ENCODE measurements at regions not wholly inside any gene's neighbourhood (a gene's known extent, or its start where the extent isn't known, plus 50 kb on each side); places are given as distances from the start of the nearest gene placed in this dataset.

DNA sequence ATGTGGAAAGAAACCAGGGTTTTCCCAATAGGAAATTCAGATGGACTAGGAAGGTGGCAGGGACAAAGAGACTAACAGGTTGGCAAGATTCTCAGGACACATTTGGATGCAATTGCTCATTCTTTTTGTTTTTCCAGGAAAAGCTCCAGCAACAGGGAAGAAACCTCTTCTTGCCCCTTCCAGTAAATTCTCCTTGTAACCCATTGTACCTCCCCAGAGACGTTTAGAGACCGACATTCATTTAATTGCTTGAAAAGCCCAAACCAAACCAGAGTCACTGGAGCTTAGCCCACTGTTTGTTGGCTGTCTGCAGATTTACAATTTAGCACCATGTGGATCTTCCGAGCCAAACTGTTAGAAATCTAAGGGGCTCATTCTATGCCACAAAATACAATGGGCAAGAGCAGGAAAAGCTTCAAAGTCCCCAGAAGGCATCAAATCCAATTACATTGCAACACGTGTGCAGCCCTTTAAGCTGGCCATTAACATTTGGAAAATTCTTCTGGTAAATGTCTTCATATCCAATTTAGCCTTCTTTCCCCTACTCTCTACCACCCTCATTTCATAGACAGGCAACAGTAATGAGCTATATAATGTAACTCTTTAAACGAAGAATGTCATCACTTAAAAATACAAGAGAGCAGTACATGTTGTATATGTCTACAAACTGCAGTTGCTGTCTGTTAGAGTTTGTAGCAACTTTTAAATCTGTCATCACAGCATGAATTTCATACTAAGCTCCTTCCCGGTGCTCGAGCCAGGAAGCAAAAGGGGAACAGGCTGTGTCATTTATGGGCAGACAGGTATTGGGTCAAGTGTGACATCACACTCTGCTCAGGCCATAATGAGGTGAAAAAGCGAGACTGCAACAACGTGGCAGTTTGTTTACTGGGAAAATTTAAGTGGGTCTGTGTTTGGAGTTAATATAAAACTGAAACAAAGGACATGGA lies 235.6 kb upstream of the HNRNPA3 start:
- H3K27me3 ChIP-seq (ENCODE audit: control insufficient read depth in 1 of 2, insufficient read depth in 2 of 2, low read length in 2 of 2) = peaks cover 0 to 4% of the 10 kb centered on the region in 2 donors
- H3K4me3 ChIP-seq (ENCODE audit: low read depth in 1 of 2, low read length in 2 of 2) = no peak overlapping the region
- H3K36me3 ChIP-seq (ENCODE audit: control insufficient read depth in 1 of 2, insufficient read depth in 2 of 2, low read length in 2 of 2) = no peaks in the 10 kb centered on the region
- no peaks in the 10 kb centered on the region for H3K9me3 ChIP-seq (ENCODE audit: control insufficient read depth in 1 of 2, low read length in 2 of 2)
- no peaks in the 10 kb centered on the region for H3K4me1 ChIP-seq (ENCODE audit: control insufficient read depth in 1 of 2, insufficient read depth in 2 of 2, low read length in 2 of 2)
- H3K27ac ChIP-seq (ENCODE audit: low read depth, low read length) = no peak overlapping the region
- H3K9ac ChIP-seq (ENCODE audit: low read depth in 1 of 2, low read length in 2 of 2) = no peak overlapping the region

DNA sequence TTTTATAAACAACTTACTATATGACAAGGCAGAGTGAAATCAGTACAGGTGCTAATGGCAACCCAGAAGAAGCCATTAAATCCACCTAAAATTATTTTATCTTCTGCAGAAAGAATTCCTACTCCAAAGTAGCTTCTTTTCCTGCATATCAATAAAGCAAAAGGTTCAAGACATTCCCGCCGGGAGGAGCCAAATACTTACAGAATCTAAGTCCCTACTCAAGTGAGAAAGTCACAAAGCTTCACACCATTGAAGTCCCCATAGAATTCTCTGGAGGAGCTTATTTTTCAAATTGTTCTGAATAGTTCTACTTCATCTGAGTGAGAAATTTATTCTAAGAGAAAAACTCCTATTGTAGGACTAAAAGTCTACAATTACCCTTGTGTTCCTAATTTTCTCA lies 233.7 kb upstream of the HNRNPA3 start:
- no peaks in the 10 kb centered on the region for H3K4me1 ChIP-seq (ENCODE audit: control insufficient read depth in 1 of 2, insufficient read depth in 2 of 2, low read length in 2 of 2)
- no peaks in the 10 kb centered on the region for H3K27me3 ChIP-seq (ENCODE audit: control insufficient read depth in 1 of 2, insufficient read depth in 2 of 2, low read length in 2 of 2)
- no peaks in the 10 kb centered on the region for H3K36me3 ChIP-seq (ENCODE audit: control insufficient read depth in 1 of 2, insufficient read depth in 2 of 2, low read length in 2 of 2)
- no peak overlapping the region for H3K9ac ChIP-seq (ENCODE audit: low read depth in 1 of 2, low read length in 2 of 2)
- H3K9me3 ChIP-seq (ENCODE audit: control insufficient read depth in 1 of 2, low read length in 2 of 2) = no peaks in the 10 kb centered on the region
- no peak overlapping the region for H3K4me3 ChIP-seq (ENCODE audit: low read depth in 1 of 2, low read length in 2 of 2)
- no peak overlapping the region for H3K27ac ChIP-seq (ENCODE audit: low read depth, low read length)

DNA sequence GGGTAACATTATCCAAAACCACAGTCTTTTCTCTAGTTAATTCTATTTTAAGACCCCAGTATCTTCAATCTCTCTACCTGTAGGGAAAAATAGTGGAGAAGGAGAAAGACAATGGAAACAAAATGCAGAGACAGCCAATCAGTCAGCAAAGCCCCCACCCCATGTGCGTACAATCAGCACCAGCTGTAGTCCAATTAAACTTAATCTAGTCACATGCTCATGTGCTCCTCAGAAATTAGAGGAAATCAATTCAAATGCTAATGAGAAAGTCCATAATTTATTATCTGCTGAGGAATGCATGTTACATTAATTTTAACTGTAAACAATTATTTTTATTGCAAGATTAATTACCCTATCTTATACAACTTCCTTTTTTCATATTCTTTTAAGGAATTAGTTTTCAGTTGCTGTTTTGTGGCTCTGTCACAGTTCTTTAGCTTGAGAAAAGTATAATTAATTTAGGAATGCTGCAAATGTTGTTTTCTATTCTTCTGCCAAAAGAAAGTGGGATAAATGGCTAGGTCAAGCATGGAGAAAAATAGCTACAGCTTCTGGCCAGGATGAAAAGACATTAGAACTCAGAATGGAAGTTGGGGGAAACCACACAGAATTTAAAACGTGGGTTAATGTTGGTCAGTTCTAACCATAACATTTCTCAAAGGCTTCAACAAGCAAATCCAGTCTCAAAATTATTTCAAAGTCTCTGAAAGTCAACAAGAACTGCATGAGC lies 232.4 kb upstream of the HNRNPA3 start:
- Histone ChIP-seq H3K4me1 (ENCODE audit: control insufficient read depth in 1 of 2, insufficient read depth in 2 of 2, low read length in 2 of 2) (no peaks in the 10 kb centered on the region), H3K9ac (ENCODE audit: low read depth in 1 of 2, low read length in 2 of 2) (no peak overlapping the region), H3K27ac (ENCODE audit: low read depth, low read length) (no peak overlapping the region), H3K4me3 (ENCODE audit: low read depth in 1 of 2, low read length in 2 of 2) (no peak overlapping the region), H3K36me3 (ENCODE audit: control insufficient read depth in 1 of 2, insufficient read depth in 2 of 2, low read length in 2 of 2) (no peaks in the 10 kb centered on the region), H3K27me3 (ENCODE audit: control insufficient read depth in 1 of 2, insufficient read depth in 2 of 2, low read length in 2 of 2) (no peaks in the 10 kb centered on the region), H3K9me3 (ENCODE audit: control insufficient read depth in 1 of 2, low read length in 2 of 2) (no peaks in the 10 kb centered on the region)

DNA sequence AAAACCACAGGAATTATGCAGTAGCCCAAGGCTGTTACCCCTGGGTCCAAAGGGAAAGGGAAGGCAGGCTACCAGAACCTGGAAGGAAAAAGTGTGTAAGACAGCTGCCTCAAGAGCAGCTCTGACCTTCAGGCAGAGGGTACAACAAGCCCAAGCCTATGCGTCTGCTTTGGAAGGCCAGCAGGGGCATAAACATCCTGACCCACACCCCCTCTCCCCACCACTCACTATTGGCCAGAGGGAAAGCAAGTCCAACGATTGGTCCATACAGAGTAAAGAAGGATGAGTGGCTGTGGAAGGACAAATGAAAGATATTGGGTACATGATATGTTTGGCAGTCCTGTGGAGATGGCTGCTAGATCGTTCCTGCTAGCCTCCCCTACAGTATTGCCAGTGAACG lies 227.6 kb upstream of the HNRNPA3 start:
- Histone ChIP-seq H3K27ac (ENCODE audit: low read depth, low read length) (no peak overlapping the region), H3K27me3 (ENCODE audit: control insufficient read depth in 1 of 2, insufficient read depth in 2 of 2, low read length in 2 of 2) (peaks cover 0 to 14% of the 10 kb centered on the region in 2 donors), H3K9me3 (ENCODE audit: control insufficient read depth in 1 of 2, low read length in 2 of 2) (no peaks in the 10 kb centered on the region), H3K4me1 (ENCODE audit: control insufficient read depth in 1 of 2, insufficient read depth in 2 of 2, low read length in 2 of 2) (no peaks in the 10 kb centered on the region), H3K36me3 (ENCODE audit: control insufficient read depth in 1 of 2, insufficient read depth in 2 of 2, low read length in 2 of 2) (no peaks in the 10 kb centered on the region), H3K9ac (ENCODE audit: low read depth in 1 of 2, low read length in 2 of 2) (no peak overlapping the region), H3K4me3 (ENCODE audit: low read depth in 1 of 2, low read length in 2 of 2) (no peak overlapping the region)

DNA sequence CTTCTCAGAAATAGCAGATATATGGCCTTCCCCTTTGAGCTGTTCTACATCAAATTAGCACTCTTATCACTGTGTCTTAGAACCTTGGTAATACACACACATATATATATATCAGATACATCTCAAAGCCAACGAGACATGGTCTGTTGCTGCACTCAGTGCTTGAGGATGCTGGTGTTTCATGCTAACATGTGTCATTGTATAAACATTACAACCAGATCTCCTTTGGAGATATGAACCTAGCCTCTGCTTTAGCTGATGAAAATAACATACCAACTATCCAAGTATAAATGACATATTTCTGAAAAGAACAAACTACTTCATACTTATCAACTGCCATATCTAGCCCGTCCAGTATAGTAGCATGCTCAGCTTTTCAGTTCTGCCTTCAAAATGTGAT lies 226.7 kb upstream of the HNRNPA3 start:
- no peak overlapping the region for H3K27ac ChIP-seq (ENCODE audit: low read depth, low read length)
- H3K4me3 ChIP-seq (ENCODE audit: low read depth in 1 of 2, low read length in 2 of 2) = no peak overlapping the region
- H3K9me3 ChIP-seq (ENCODE audit: control insufficient read depth in 1 of 2, low read length in 2 of 2) = no peaks in the 10 kb centered on the region
- no peak overlapping the region for H3K9ac ChIP-seq (ENCODE audit: low read depth in 1 of 2, low read length in 2 of 2)
- peaks cover 0 to 14% of the 10 kb centered on the region in 2 donors for H3K27me3 ChIP-seq (ENCODE audit: control insufficient read depth in 1 of 2, insufficient read depth in 2 of 2, low read length in 2 of 2)
- no peaks in the 10 kb centered on the region for H3K36me3 ChIP-seq (ENCODE audit: control insufficient read depth in 1 of 2, insufficient read depth in 2 of 2, low read length in 2 of 2)
- no peaks in the 10 kb centered on the region for H3K4me1 ChIP-seq (ENCODE audit: control insufficient read depth in 1 of 2, insufficient read depth in 2 of 2, low read length in 2 of 2)

DNA sequence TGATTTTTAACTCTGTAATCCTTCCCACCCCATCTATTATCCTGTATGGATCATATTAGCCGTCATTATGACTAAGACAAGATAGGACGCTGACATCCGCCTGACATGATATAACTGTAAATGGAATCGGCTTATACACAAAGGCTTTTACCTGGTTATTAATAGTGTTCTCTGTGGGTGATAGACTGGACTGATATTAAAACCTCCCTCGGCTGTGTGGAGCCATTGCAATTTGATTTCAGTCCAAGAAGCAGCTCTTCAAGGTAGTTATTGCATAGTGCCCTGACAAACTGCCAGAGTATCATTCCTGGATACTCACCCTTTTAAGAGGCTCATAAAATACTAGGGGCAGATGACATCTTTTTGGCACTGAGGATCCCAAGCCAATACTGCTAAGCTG lies 226.1 kb upstream of the HNRNPA3 start:
- Histone ChIP-seq H3K9ac (ENCODE audit: low read depth in 1 of 2, low read length in 2 of 2) (no peak overlapping the region), H3K27ac (ENCODE audit: low read depth, low read length) (no peak overlapping the region), H3K27me3 (ENCODE audit: control insufficient read depth in 1 of 2, insufficient read depth in 2 of 2, low read length in 2 of 2) (peaks cover 0 to 14% of the 10 kb centered on the region in 2 donors), H3K4me3 (ENCODE audit: low read depth in 1 of 2, low read length in 2 of 2) (no peak overlapping the region), H3K9me3 (ENCODE audit: control insufficient read depth in 1 of 2, low read length in 2 of 2) (no peaks in the 10 kb centered on the region), H3K36me3 (ENCODE audit: control insufficient read depth in 1 of 2, insufficient read depth in 2 of 2, low read length in 2 of 2) (no peaks in the 10 kb centered on the region), H3K4me1 (ENCODE audit: control insufficient read depth in 1 of 2, insufficient read depth in 2 of 2, low read length in 2 of 2) (no peaks in the 10 kb centered on the region)

DNA sequence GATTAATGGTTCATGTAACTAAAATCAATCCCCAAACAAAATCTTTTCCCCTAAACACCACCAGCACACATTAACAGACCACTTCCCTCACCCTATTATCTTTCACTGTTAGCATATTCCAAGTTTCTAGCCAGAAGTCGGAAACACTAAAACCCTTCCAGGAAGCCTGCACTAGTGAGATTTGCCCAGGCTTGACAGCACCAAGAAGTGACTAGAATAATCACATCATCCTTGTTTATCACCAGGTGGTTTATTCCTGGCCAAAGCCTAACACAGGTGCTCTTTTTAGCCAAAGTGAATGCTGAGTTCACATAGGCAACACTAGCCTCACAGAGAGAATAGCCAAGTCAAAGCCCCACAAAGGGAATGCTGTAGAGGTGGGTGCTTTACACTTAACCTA lies 221.2 kb upstream of the HNRNPA3 start:
- no peaks in the 10 kb centered on the region for H3K9me3 ChIP-seq (ENCODE audit: control insufficient read depth in 1 of 2, low read length in 2 of 2)
- no peak overlapping the region for H3K27ac ChIP-seq (ENCODE audit: low read depth, low read length)
- H3K9ac ChIP-seq (ENCODE audit: low read depth in 1 of 2, low read length in 2 of 2) = no peak overlapping the region
- peaks cover 0 to 6% of the 10 kb centered on the region in 2 donors for H3K4me1 ChIP-seq (ENCODE audit: control insufficient read depth in 1 of 2, insufficient read depth in 2 of 2, low read length in 2 of 2)
- H3K27me3 ChIP-seq (ENCODE audit: control insufficient read depth in 1 of 2, insufficient read depth in 2 of 2, low read length in 2 of 2) = peaks cover 0 to 8% of the 10 kb centered on the region in 2 donors
- H3K4me3 ChIP-seq (ENCODE audit: low read depth in 1 of 2, low read length in 2 of 2) = no peak overlapping the region
- H3K36me3 ChIP-seq (ENCODE audit: control insufficient read depth in 1 of 2, insufficient read depth in 2 of 2, low read length in 2 of 2) = no peaks in the 10 kb centered on the region

DNA sequence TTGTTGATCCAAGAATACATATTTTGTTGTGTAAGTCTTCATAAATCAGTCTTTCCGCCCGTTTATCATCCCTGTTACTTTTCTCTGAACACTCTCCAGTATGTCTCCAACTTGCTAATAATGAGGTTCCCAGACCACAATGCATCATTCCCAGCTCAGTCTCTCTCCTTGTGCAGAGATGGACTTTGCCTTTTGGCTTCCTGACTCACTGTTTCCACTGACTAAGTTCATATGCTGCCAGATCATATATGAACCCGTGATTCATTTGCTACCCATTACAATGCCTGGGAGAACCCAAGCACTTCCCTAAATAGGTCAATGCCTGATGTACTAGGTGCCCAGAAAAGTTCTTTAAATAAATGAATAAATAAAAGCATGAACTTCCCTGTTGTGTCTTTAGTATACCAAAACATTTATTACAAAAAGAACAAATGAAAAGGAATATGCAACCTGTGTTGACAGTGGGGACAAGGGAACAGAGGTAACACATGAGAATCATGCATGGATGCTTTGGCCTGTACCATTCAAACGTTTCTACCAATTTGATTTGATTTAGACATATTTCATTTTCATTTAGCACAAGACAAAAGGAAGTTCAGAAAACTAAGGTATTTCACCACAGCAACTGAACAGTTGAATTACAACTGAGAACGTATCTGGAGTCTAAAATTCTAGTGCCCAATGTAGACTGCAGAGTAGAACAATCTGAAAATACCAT lies 215.4 kb upstream of the HNRNPA3 start:
- Histone ChIP-seq H3K27me3 (ENCODE audit: control insufficient read depth in 1 of 2, insufficient read depth in 2 of 2, low read length in 2 of 2) (no peaks in the 10 kb centered on the region), H3K36me3 (ENCODE audit: control insufficient read depth in 1 of 2, insufficient read depth in 2 of 2, low read length in 2 of 2) (no peaks in the 10 kb centered on the region), H3K9me3 (ENCODE audit: control insufficient read depth in 1 of 2, low read length in 2 of 2) (no peaks in the 10 kb centered on the region), H3K4me3 (ENCODE audit: low read depth in 1 of 2, low read length in 2 of 2) (no peak overlapping the region), H3K27ac (ENCODE audit: low read depth, low read length) (no peak overlapping the region), H3K9ac (ENCODE audit: low read depth in 1 of 2, low read length in 2 of 2) (no peak overlapping the region), H3K4me1 (ENCODE audit: control insufficient read depth in 1 of 2, insufficient read depth in 2 of 2, low read length in 2 of 2) (peaks cover 12 to 22% of the 10 kb centered on the region in 2 donors)

DNA sequence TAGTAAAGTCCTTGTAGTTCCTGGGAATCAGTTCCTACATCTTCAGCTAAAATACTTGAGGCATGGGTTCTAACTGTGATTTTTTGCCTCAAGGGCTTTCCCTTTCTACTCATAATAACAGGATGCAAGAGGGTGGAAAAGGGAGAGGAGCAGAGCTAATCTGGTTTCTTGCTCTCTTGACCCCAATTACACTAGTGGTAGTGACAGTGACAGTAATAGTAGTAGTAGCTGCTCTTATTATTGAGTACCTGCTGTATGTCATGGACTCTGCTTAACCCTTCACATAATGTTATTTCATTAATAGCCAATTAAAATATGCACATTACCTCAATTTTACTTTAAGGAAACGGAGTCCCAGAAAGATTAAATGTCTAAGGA lies 214.8 kb upstream of the HNRNPA3 start:
- H3K9ac ChIP-seq (ENCODE audit: low read depth in 1 of 2, low read length in 2 of 2) = no peak overlapping the region
- no peaks in the 10 kb centered on the region for H3K9me3 ChIP-seq (ENCODE audit: control insufficient read depth in 1 of 2, low read length in 2 of 2)
- no peak overlapping the region for H3K4me3 ChIP-seq (ENCODE audit: low read depth in 1 of 2, low read length in 2 of 2)
- H3K27me3 ChIP-seq (ENCODE audit: control insufficient read depth in 1 of 2, insufficient read depth in 2 of 2, low read length in 2 of 2) = no peaks in the 10 kb centered on the region
- no peaks in the 10 kb centered on the region for H3K36me3 ChIP-seq (ENCODE audit: control insufficient read depth in 1 of 2, insufficient read depth in 2 of 2, low read length in 2 of 2)
- no peak overlapping the region for H3K27ac ChIP-seq (ENCODE audit: low read depth, low read length)
- H3K4me1 ChIP-seq (ENCODE audit: control insufficient read depth in 1 of 2, insufficient read depth in 2 of 2, low read length in 2 of 2) = peaks cover 12 to 22% of the 10 kb centered on the region in 2 donors

DNA sequence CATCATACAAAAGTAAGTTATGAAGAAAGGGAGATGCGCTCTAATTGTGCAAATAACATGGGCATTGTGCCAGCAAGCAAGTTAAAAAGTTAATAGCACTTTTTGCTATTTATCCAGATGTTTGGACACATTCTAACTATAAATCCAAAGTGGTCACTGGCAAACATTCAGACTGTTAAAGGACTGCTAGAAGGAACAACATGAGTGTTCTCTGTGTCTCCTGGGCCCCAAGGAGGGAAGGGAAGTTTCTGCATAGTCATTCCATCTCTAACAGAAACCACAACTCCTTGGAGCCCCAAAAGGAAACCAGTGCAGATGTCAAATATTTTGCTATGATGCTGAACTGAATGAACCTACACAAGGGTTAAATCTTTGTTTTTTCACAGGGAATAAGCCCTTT lies 213.3 kb upstream of the HNRNPA3 start:
- Histone ChIP-seq H3K4me1 (ENCODE audit: control insufficient read depth in 1 of 2, insufficient read depth in 2 of 2, low read length in 2 of 2) (peaks cover 12 to 22% of the 10 kb centered on the region in 2 donors), H3K4me3 (ENCODE audit: low read depth in 1 of 2, low read length in 2 of 2) (no peak overlapping the region), H3K27me3 (ENCODE audit: control insufficient read depth in 1 of 2, insufficient read depth in 2 of 2, low read length in 2 of 2) (no peaks in the 10 kb centered on the region), H3K36me3 (ENCODE audit: control insufficient read depth in 1 of 2, insufficient read depth in 2 of 2, low read length in 2 of 2) (no peaks in the 10 kb centered on the region), H3K9ac (ENCODE audit: low read depth in 1 of 2, low read length in 2 of 2) (no peak overlapping the region), H3K9me3 (ENCODE audit: control insufficient read depth in 1 of 2, low read length in 2 of 2) (no peaks in the 10 kb centered on the region), H3K27ac (ENCODE audit: low read depth, low read length) (no peak overlapping the region)

Measured in duodenal mucosa (tissue), 2 donors.